Panc1 (cell line): ENCODE measurements at regions not wholly inside any gene's neighbourhood (a gene's known extent, or its start where the extent isn't known, plus 50 kb on each side); places are given as distances from the start of the nearest gene placed in this dataset.

Experiments used
- ATAC-seq: fragments of 200-7000 bp; cut with Tn5 transposase; 2 replicates; pipeline ENCODE4 v1.9.1; 2020; ENCODE audit warnings: mild to moderate bottlenecking, moderate library complexity
- BruUV-seq: library from RNA; stranded (reverse); fragments of 400-500 nt; replicated peaks from 2 replicates; lab custom pipeline; 2021; lab: Mats Ljungman, UMichigan
- CTCF ChIA-PET: fragments of 300-600 bp; sonication (Branson Sonifier 250); formaldehyde crosslinking; loops from one replicate; lab custom pipeline; 2022; ENCODE audit warnings: antibody characterized with exemption; lab: Charles Lee
- POLR2A ChIA-PET: fragments of 300-600 bp; sonication (Branson Sonifier 250); formaldehyde crosslinking; loops from one replicate; lab custom pipeline; 2022; ENCODE audit warnings: antibody characterized with exemption; lab: Charles Lee
- DNase-seq: peaks from one replicate; pipeline ENCODE4 v3.0.0-alpha.2; 2010; ENCODE audit warnings: low read depth, low spot score
- H3K27ac ChIP-seq: 2 replicates; pipeline ENCODE4 v1.5.1; 2011; ENCODE audit warnings: mild to moderate bottlenecking, low read length, inconsistent platforms
- H3K27me3 ChIP-seq: fragments of 200-500 bp; sonication (Bioruptor generic); 2 replicates; pipeline ENCODE4 v1.6.0; 2014; ENCODE audit warnings: low read length, inconsistent platforms; ENCODE audit not compliant: control insufficient read depth, insufficient read depth
- H3K36me3 ChIP-seq: fragments of 200-500 bp; sonication (Bioruptor generic); 2 replicates; pipeline ENCODE4 v1.5.1; 2014; ENCODE audit warnings: inconsistent platforms, mild to moderate bottlenecking, low read length, moderate library complexity; ENCODE audit not compliant: control insufficient read depth, insufficient read depth
- H3K4me1 ChIP-seq: 2 replicates; pipeline ENCODE4 v1.5.1; 2011; ENCODE audit warnings: inconsistent platforms, mild to moderate bottlenecking, low read length, moderate library complexity; ENCODE audit not compliant: control insufficient read depth, insufficient read depth
- H3K4me3 ChIP-seq, 2 experiments: 2 replicates each; pipeline ENCODE4 v1.5.1; 2011 to 2012; ENCODE audit warnings: low read depth in 2 of 2, low read length in 2 of 2, mild to moderate bottlenecking in 2 of 2, inconsistent platforms in 1 of 2, moderate library complexity in 1 of 2
- H3K9me3 ChIP-seq: fragments of 200-500 bp; sonication (Bioruptor generic); 2 replicates; pipeline ENCODE4 v1.5.1; 2014; ENCODE audit warnings: low read depth, mild to moderate bottlenecking, inconsistent platforms, low read length, moderate library complexity; ENCODE audit not compliant: control insufficient read depth, insufficient read depth
- CTCF ChIP-seq: fragments of 450-650 bp; IDR thresholded peaks from 2 replicates; pipeline ENCODE4 v1.5.1; 2017; ENCODE audit warnings: mild to moderate bottlenecking
- POLR2AphosphoS5 ChIP-seq: IDR thresholded peaks from 2 replicates; pipeline ENCODE4 v1.6.1; 2012; ENCODE audit warnings: mild to moderate bottlenecking, low read depth, low read length, moderate library complexity
- SIN3A ChIP-seq: IDR thresholded peaks from 2 replicates; pipeline ENCODE4 v1.6.1; 2012; ENCODE audit warnings: low read depth, mild to moderate bottlenecking, low read length, moderate library complexity, borderline replicate concordance; ENCODE audit not compliant: insufficient read depth
- TCF7L2 ChIP-seq: IDR thresholded peaks from 2 replicates; pipeline ENCODE4 v1.6.1; 2011; ENCODE audit warnings: mild to moderate bottlenecking, low read depth, low read length, inconsistent platforms
- in situ Hi-C: cut with HindIII; loops from 2 replicates; pipeline ENCODE4 v1.10.0; 2016; ENCODE audit warnings: low sequenced_read_pairs, low pct_unique_long_range_greater_than_20kb
- intact Hi-C: fragments of 100-400 bp; cut with micrococcal nuclease; formaldehyde crosslinking; loops from one replicate; pipeline ENCODE4 v1.10.0; 2022; ENCODE audit not compliant: unreplicated experiment
- TF ChIP-seq, protein P1 (sequence below), 2 experiments: IDR thresholded peaks; 2 replicates each; pipeline ENCODE4 v1.6.1; 2011 to 2012; ENCODE audit warnings: low read depth in 2 of 2, control low read depth in 1 of 2, low read length in 1 of 2, mild to moderate bottlenecking in 1 of 2, moderate library complexity in 1 of 2; ENCODE audit not compliant: insufficient read depth in 1 of 2

DNA sequence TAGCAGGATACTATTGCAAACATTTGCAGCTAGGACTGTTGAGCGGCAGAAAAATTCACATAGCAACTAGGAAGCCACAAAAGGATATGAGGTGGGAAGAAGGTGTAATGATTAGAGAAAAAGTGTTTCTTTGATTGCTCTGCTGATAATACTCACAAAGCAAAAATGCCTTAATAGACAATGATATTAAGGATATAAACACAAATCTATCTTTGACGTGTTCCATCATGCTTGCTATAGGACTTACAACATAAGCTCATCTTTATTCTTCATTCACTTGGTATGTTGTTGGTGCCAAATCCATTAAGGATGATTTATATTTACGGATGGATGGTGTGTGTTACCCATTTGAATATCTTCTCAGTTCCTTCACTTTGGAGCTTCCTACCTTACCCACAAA is 309.3 kb downstream of the GPR37 start:
- ATAC-seq: no peak
- no TSS peak for BruUV-seq

DNA sequence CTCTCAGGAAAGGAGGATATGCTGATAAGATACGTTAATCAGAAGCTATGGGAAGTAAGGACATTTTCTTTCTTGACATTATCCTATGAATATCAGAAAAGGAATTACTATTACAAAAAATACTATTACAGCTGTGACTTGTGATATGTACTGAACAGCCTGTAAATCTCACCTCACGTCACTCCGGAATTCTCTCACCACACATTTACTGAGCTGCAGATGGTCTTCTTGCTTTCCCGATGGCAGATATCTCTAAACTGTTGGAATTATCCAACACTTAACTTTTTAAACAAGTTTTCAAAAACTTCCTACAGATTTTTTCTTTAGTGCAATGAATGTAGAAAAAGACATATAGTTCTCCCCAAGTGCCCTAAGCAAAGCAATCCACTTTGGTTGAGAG is 313.4 kb downstream of the GPR37 start:
- TF ChIP-seq SIN3A (no peak), POLR2AphosphoS5 (no peak), TCF7L2 (no peak), CTCF (no peak)
- TF ChIP-seq, protein P1, sequence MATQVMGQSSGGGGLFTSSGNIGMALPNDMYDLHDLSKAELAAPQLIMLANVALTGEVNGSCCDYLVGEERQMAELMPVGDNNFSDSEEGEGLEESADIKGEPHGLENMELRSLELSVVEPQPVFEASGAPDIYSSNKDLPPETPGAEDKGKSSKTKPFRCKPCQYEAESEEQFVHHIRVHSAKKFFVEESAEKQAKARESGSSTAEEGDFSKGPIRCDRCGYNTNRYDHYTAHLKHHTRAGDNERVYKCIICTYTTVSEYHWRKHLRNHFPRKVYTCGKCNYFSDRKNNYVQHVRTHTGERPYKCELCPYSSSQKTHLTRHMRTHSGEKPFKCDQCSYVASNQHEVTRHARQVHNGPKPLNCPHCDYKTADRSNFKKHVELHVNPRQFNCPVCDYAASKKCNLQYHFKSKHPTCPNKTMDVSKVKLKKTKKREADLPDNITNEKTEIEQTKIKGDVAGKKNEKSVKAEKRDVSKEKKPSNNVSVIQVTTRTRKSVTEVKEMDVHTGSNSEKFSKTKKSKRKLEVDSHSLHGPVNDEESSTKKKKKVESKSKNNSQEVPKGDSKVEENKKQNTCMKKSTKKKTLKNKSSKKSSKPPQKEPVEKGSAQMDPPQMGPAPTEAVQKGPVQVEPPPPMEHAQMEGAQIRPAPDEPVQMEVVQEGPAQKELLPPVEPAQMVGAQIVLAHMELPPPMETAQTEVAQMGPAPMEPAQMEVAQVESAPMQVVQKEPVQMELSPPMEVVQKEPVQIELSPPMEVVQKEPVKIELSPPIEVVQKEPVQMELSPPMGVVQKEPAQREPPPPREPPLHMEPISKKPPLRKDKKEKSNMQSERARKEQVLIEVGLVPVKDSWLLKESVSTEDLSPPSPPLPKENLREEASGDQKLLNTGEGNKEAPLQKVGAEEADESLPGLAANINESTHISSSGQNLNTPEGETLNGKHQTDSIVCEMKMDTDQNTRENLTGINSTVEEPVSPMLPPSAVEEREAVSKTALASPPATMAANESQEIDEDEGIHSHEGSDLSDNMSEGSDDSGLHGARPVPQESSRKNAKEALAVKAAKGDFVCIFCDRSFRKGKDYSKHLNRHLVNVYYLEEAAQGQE (IDR thresholded peaks at IDR 0.05; ENCODE audit: insufficient read depth in 1 of 2, low read depth in 2 of 2, low read length in 1 of 2): no peak
- ChIA-PET CTCF (no interaction called here), POLR2A (no interaction called here)
- no peaks in the 10 kb centered on the region for H3K4me1 ChIP-seq
- intact Hi-C loops (no loop called here), in situ Hi-C loops (no loop called here)
- ATAC-seq (no peak), DNase-seq (no peak)
- no peaks in the 10 kb centered on the region for H3K9me3 ChIP-seq
- no peaks in the 10 kb centered on the region for H3K36me3 ChIP-seq
- BruUV-seq: no TSS peak
- H3K4me3 ChIP-seq: no peak overlapping the region
- no peaks in the 10 kb centered on the region for H3K27me3 ChIP-seq
- H3K27ac ChIP-seq: no peak overlapping the region

More for the DNA sequence above, 309.3 kb downstream of the GPR37 start:
- in situ Hi-C loops: no loop called here
- Histone ChIP-seq H3K4me3 (no peak overlapping the region), H3K9me3 (no peaks in the 10 kb centered on the region), H3K36me3 (no peaks in the 10 kb centered on the region), H3K27ac (no peak overlapping the region), H3K27me3 (no peaks in the 10 kb centered on the region), H3K4me1 (no peaks in the 10 kb centered on the region)
- CTCF ChIA-PET: no interaction called here
- intact Hi-C loops: no loop called here
- no peak for DNase-seq
- TF ChIP-seq, protein P1 (IDR thresholded peaks at IDR 0.05; ENCODE audit: insufficient read depth in 1 of 2, low read depth in 2 of 2, low read length in 1 of 2): no peak
- TF ChIP-seq CTCF (no peak), POLR2AphosphoS5 (no peak), TCF7L2 (no peak), SIN3A (no peak)
- POLR2A ChIA-PET: no interaction called here
